ENCODE measurements at regions not wholly inside any gene's neighbourhood (a gene's known extent, or its start where the extent isn't known, plus 50 kb on each side); places are given as distances from the start of the nearest gene placed in this dataset.

DNA sequence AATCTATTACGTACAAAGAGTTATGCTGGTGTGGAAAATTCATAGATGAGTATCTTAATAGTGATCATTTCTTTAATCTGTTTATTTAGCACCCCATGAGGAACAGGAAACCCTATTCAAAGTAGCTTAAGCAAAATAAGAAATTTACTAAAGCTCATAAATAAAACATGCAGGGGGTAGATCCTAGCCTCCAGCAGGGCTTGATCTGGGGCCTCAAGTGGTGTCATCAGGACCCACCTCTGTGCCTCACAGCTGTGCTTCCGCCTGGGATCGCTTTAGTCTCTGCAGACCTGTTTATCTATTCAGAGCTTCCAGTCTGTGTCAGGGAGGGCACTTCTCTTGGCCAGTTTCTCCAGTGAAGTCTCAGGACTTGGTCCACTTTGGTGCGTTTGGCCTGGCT, 171.0 kb upstream of the SLC24A5 start:
- no peak for DNase-seq (ENCODE audit: low read depth)

DNA sequence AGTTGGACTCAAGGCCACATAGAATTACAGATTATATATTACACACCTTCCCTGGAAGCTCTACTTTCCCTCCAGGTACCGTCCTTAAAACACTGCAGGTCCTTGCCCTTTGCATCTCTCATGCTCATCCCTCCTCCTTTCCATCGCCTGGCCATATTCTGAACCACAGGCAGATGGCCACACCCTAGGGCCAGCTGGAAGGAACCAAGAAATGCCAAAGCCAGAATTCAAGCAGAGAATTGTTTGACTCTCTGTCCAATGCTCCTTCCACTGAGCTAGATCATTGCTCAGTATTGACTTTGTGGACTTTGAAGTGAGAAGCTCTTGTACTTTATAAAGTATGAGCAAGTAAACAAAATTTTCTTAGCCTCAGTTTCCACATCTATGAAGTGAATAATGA, 170.3 kb upstream of the SLC24A5 start:
- DNase-seq (ENCODE audit: low read depth): no peak

DNA sequence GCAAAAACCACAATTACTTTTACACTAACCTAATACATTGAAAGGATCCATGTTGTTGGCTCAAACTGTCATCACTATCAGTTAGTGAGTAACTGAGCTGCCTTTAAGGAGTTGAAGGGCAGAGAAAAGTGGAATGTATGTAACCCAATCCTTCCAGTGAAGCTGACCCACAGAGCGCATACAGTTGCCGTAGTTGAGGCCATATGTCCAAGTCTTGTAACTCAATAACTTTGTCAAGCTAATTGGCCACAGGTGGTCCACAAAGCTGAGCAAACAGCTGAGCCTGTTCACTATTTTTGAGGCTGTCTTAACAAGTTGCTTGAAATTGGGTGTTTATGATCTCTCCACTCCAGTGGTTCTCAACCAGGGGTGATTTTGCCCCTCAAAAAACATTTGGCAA, 169.0 kb upstream of the SLC24A5 start:
- DNase-seq (ENCODE audit: low read depth): no peak

DNA sequence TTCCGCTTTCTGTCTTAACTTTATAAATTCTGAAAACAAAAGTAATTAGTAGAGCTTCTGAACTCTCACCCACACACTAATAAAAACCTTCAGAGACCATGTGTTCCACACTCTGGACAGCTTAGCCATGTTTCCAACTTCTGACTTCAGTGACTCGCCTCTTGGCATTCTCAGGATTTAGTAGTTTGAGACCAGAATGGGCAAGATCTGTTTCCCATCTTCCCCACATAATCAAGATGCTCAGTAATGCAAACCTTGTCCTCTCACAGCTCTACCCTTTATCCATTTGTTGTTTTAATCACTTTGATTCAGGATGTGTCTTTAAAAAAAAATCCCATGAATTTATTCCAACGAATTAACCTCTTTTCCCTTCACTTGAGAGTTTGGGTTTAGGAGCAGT, 166.6 kb upstream of the SLC24A5 start:
- no peak for DNase-seq (ENCODE audit: low read depth)

DNA sequence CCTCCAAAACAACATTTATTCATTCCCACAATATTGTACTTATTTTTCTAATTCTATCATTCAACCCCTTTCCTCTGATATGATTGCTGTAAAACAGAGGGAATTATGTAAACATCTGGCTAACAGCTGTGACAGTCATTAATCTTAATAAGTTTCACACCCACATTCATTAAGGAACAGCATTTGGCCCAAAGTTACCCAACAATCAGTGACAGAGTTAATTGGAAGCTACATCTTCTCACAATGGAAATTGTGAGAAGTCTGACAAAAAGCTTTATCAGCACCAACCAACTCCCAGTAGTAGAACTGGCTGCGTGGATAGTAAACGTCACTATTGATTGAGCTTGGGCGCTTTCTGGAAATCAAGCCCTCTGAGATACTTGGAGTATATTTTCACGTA, 165.8 kb upstream of the SLC24A5 start:
- no peak for DNase-seq (ENCODE audit: low read depth)

DNA sequence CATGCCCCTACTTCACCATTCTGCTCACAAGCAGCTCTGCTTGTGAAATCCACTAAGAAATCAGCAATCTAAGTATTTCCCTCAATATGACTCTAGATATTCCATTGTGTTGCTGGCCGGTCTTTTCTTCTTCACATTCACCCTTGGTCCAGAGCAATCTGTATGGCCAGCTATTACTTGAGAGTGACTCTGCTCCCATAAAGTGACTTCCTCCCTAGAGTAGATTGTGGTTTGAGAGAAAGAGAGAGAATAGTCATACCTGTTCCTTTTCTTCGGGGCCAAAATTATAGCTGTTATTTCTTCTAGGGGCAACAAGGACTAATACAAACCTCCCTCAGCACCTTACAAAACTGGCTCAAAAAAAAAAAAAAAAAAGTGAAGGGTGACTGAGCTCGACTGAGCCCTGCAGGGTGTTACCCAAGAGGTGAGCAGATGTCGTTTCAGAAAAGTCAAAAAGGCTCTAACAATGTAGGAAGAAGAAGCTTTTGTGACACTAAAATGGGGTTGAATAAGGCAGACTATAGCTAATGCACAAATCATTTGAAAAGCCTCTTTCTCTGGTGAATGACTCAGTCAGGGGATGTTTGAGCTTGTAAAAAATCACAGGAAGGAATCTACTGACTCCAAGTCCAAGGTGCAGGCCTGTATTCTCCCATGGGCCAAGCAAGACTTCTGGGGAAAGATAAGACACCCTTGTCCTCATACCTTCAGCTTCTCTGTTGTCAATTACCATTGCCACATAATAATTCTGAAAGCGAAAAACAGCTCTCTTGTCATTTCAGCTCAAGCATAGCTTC, 161.0 kb upstream of the SLC24A5 start:
- no peak for DNase-seq (ENCODE audit: low read depth)

DNA sequence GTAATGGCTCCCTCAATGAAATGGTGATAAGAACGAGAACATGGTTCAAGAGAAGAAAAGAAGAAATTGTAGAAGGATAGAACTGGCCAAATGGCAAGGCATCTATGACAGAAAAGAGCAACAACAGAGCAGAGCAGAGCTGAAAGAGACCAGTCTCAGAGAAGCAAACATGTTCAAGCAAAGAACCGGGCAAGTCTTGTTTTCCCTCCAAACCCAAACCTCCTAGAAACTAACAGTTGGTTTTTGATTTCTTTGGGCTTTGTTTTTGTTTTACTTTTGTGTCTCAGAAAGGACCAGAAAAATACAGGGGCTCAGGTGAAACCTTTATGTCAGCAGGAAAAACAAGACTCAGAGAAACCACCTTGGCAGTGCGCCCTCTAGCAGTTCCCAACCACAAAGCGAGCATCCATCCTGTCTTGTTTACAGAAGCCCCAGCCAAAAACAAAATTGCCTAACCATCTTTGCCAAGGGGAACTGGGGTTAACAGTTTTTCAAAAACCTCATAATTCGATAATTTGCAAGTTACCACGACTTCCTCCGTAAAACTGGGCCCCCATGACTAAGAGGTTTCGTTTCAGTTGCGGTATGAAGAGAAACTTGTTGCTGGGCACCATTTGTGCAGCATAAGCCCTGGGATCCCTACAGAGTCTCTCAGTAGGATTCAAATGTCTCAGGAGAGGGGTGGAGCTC, 159.2 kb upstream of the SLC24A5 start:
- no peak for DNase-seq (ENCODE audit: low read depth)

DNA sequence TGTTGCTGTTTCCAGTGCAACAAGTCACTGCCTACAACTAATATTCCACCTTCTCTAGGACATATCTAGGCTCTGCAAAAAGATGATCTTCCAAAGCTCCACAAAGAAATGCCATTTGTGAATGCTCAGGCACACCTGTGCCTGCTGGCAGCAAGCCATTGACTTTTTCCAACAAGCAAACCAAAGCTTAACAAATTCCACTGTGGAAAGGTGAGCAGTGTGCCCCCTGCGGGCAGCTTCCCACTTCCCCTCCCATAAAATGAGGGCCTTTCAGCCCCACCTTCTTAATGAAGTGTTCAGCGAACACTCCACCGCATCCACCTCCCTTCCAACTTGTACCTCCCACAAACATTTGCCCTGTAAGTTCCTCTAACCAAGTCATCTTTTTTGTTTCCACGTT, 157.5 kb upstream of the SLC24A5 start:
- no peak for DNase-seq (ENCODE audit: low read depth)

DNA sequence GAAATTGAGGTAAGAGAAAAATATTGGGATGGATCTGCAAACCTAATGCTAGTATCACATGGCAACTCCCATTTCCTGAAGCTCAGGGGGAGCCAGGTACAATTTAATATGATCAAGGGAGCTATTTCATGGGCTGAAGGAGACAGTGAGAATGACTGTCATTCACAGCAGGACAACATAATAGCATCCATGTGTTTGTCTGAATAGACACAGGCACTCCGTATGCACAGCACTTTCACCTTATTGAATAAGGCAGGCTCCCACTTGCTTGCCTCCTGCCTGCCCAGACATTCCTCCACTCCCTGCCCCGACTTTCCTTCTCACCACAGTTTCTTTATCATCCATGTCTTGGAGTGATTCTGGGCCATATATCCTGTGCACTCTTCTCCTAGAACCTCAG, 156.6 kb upstream of the SLC24A5 start:
- no peak for DNase-seq (ENCODE audit: low read depth)

DNA sequence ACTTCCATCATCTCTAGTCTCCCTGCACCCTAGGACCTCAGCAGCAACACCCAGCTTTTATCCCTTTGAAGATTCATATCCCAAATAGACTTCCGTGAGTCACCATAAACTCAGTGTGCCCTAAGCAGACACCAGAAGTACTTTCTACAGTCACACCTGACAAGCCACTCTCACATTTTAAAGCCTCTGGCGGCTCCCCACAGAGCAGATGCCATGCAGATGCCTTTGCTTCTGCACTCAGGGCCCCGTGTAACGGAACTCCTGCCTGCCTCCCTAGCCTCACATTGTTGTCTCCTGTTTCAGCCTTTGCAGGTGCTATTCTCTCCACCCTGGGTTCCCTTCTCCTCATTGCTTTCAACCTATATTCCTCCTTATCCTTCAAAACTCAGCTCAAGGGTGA, 155.5 kb upstream of the SLC24A5 start:
- DNase-seq (ENCODE audit: low read depth): no peak

DNA sequence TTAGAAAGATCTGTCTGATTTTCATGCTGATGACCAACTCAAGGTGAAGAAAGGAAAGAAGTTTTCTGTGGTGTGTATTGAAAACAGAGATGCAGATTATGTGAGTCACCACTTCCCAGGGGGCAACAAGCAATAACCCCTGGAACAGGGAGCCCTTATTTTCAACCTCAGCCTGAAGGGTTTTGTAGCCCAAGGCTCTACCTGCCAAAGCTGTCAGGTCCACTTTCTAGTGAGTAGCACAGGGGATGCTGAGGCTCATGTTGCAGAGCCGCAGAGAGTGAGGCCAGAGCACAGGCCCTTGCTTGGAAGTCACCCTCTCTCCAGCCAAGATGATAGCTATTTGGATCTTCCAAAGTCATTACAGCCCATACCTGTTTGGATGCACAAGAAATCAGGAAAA, 152.2 kb upstream of the SLC24A5 start:
- DNase-seq (ENCODE audit: low read depth): no peak

DNA sequence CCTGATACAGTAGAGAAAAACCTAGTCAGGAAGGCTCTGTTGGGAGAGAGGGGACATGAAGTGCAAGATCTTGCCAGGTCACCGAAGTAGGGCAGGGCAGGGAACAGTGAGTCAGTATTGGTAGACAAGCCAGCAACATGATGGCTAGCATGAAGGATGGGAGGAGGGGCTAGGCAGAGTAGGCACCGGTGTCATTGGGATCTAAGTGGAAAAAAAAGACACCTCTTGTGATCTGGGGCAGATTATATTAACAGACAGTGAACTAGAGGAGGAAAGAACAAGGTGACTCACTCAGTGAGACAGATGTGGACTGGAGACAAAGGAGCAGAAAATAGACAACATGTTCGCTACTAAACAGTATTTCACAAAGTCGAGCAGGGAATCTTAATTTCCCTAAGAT, 149.2 kb upstream of the SLC24A5 start:
- DNase-seq (ENCODE audit: low read depth): no peak

DNA sequence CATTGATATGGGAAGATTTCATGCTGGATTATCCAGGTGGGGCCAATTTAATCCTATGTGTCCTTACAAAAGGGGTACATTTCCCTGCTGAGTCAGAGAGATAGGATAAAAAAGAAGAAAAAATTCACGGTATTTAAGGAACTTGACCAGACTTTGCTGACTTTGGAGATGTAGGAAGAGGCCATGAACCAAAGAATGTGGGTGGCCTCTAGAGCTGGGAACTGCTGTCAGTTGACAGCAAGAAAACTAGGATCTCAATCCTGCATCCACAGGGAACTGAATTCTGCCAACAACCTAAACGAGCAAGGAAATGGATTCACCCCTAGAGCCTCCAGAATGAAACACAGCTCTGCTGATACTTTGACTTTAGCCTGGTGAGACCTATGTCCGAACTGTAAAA, 148.1 kb upstream of the SLC24A5 start:
- no peak for DNase-seq (ENCODE audit: low read depth)

DNA sequence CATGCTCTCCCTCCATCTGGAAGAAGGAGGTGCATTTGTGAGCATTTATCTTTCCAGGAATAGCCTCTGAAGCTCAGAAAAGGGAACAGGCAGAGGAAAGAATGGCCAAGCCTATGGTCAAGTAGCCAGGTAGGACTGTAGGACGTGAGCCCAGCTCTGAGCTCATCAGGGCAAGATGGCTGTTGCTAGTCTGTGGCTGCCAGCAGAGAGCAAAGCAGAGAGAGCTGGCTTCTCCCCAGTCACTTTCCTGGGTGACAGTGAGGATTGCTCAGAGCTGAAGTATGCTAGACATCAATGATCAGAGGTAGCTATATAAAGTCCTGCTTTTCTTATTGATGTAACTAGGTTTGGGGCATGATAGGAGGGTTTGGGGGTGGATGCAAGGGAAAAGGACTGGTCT, 146.1 kb upstream of the SLC24A5 start:
- no peak for DNase-seq (ENCODE audit: low read depth)

DNA sequence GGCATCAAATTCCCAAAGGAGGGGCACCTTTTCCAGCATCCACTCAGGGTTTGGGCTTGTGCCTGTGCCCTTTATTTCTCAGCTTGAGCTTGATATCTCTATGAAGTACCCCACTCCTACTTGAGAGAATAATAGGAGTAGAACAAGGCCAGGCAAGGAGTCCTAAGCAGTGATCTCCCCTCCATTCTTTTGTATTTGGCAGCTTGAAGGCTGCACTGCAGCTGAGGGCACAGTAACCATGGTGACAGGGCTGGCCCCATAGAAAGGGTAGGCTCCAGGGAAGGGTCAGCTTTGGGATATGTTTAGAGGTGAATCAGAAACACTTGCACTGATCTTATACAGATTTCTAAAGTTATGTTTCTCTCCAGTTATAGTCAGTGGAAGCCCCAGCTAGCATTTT, 145.4 kb upstream of the SLC24A5 start:
- no peak for DNase-seq (ENCODE audit: low read depth)

DNA sequence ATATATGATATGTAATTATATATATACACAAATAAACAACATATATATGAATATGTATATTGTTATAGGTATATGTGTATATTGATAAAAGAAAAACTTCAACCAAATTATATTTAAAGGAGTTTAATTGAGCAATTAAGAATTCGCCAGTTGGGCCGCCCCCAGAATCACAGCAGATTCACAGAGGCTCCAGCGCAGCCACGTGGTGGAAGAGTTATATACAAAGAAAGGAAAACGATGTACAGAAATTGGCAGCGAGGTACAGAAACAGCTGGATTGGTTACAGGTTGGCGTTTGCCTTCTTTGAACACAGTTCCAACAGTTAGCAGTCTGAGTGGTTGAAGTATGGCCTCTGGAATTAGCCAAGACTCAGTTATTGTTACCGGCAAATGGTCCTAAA, 137.3 kb upstream of the SLC24A5 start:
- DNase-seq (ENCODE audit: low read depth): no peak

DNA sequence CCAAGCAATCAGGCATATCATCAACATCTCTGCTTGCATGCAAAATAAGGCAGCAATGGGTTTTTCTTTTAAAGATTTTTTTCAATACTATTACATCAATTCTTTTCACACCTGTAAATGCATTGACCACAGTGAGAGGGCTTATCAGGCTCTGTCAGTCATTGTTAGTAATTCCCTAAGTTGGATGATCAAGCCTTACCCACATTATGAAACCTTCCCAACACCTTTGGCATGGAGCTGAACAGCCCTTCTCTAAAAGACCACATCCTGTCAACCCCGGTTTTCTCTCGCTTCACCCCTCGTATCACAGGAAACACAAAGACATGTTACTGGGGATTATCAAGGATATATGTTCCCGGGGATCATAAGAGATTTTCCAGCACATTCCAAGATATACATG, 135.2 kb upstream of the SLC24A5 start:
- DNase-seq (ENCODE audit: low read depth): no peak

DNA sequence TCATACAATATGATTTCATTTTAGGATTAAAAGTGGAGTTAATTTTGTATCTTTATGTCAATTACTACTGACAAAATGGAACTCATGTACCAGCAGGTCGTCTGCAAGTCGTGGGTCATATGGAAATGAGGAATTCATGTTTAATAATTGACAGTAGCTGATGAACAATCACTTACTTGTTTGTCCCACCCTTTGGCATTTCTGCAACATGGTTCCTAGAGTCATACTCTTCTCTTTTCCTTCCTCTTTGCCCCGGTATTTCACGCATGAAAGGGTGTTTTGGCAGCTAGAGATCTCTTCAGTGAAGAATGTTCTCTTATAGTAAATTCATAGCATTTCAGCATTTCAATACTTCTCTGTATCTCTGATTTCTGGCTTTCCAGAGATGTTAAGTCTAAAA, 133.3 kb upstream of the SLC24A5 start:
- DNase-seq (ENCODE audit: low read depth): no peak

DNA sequence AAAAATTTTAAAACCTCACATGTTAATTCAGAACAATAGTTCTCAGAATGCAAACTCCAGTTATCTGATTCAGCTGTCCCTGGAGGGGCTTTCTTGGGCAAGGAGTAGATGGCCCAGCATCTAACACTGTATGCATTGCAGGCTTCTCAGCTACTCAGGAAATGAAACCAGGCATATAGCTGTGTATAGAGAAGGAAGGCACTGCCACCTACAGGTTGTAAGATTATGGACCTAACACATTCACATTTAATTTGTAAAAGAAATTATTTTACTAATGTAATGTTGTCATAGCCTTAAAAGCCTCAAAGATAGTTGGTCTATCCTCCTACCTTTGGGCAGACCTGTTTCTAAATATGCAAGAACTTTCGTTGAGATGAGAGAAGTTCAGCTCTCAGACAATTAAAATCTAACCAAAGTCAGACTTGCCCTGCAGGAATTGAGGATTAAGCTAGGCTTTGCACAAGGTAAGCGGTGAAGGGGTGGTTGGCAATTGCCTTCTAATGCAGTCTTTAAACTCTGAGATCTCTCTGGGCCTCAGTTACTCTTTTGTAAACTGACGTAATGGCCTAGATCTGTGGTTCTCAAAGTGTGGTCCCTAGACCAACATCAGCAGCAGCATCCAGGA, 132.8 kb upstream of the SLC24A5 start:
- peak; percentile 68 for DNase-seq (ENCODE audit: low read depth)

DNA sequence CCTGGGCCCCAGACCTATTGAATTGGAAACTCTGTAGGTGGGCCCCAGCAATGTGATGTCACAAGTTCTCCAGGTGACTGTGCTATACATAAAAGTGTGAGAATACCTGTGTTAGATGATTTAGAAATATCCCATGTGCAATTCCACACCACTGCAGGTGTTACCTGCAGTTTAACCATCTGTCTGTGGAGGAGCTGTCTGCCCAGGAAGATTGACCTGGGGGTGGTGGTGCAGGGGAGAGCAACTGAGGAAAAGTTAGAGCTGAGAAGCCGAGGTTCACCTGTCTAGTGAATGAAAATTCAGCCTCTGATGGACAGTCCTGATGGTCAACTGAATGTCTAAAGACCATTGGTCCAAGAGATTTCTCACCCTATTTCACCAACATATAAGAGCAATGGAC, 132.2 kb upstream of the SLC24A5 start:
- no peak for DNase-seq (ENCODE audit: low read depth)

DNA sequence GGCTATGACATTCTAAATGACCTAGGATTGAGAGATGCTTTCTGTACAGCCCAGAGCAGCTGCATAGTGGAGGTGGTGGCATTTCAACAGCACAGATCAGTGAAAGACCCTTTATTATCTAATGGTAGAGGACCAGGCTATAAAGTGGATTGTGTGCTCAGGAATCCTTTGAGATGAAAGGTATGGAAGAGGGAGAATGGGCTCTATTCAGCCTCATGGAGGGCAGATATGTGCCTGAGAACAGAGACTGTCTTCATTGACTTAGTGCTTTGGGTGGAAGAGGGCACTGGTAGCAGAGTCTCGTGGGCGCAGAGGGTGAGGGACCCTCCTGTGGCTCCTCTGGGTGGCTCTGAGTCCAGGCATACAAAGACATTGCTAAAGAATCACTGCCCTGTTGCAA, 130.0 kb upstream of the SLC24A5 start:
- no peak for DNase-seq (ENCODE audit: low read depth)

DNA sequence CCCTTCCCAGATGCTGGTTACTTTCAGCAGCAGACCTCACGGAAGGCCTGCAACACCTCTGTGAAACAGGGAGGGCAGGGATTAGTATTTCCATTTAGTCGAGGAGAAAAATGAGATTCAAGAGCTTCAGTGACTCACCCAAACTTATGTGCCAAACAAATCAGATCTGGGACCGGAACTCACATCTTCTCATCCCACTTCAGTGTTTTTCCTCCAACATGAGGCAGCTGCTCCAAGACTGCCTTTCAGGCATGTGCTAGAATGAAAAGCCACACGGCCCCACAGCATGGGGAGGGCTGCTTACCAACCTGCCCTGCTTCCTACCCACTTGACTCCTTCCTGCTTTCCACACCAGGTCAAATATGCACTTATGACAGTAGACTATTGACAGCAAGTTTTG, 129.4 kb upstream of the SLC24A5 start:
- peak; percentile 26 for DNase-seq (ENCODE audit: low read depth)

DNA sequence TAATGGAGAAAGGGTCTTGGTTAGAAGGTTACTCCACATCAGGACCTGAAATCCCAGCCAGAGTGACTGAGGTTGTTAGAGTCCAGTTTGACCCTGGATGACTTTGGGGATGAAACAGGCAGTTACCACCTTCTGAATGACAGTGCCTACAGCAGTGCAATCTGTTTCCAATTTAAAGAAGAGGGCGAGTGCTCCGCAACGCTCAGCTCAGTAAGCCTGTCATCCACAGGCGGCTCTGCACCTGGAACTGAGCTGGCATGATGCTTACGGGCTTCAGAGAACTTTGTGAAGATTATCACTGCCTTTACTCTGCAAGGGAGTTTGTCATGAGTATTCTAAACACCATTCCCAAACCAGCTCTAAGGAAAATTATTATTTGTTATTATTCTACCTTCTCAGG, 127.7 kb upstream of the SLC24A5 start:
- DNase-seq (ENCODE audit: low read depth): no peak

Measured in iris pigment epithelial cell (primary cell).